ENCODE measurements at regions not wholly inside any gene's neighbourhood (a gene's known extent, or its start where the extent isn't known, plus 50 kb on each side); places are given as distances from the start of the nearest gene placed in this dataset.
"Not testable (repeated sequence)": the region's sequence is repeated elsewhere in the genome, so short reads cannot be mapped to it uniquely, and the experiment has no call there.

- not testable (repeated sequence) for TF ChIP-seq POLR2A, CTCF (IDR thresholded peaks at IDR 0.05)
These were observed 391.6 kb upstream of the CYLC2 start for GRCh38 chr9:102603198-102604195.
